ENCODE measurements at regions not wholly inside any gene's neighbourhood (a gene's known extent, or its start where the extent isn't known, plus 50 kb on each side); places are given as distances from the start of the nearest gene placed in this dataset.

- no peak for TF ChIP-seq MAX (IDR thresholded peaks at IDR 0.05)
- TF ChIP-seq YY1 (IDR thresholded peaks at IDR 0.05; ENCODE audit: low read depth) = no peak
- no peak for TF ChIP-seq EGR1 (IDR thresholded peaks at IDR 0.05)
- TF ChIP-seq RAD21 (IDR thresholded peaks at IDR 0.05; ENCODE audit: low read depth) = no peak
- no peak for TF ChIP-seq REST (IDR thresholded peaks at IDR 0.05; ENCODE audit: low read depth)
- TF ChIP-seq EP300 (IDR thresholded peaks at IDR 0.05; ENCODE audit: borderline replicate concordance) = no peak
Observed at GRCh38 chr2:193461431-193461934, 1266.8 kb upstream of the TMEFF2 start.
